CD4-positive, alpha-beta T cell (primary cell): ENCODE measurements at regions not wholly inside any gene's neighbourhood (a gene's known extent, or its start where the extent isn't known, plus 50 kb on each side); places are given as distances from the start of the nearest gene placed in this dataset.
A peak's percentile ranks its signal among the peaks of the same experiment; 100 is the strongest.

Experiments used
- ATAC-seq: fragments of 200-7000 bp; cut with Tn5 transposase; one replicate; pipeline ENCODE4 v1.10.0; 2022; ENCODE audit warnings: mild to moderate bottlenecking; ENCODE audit not compliant: poor library complexity
- CTCF ChIA-PET: fragments of 350-600 bp; sonication (Branson Sonifier 250); formaldehyde crosslinking; loops from one replicate; lab custom pipeline; 2021; ENCODE audit warnings: antibody characterized with exemption, inconsistent platforms; lab: Charles Lee
- POLR2A ChIA-PET: fragments of 350-600 bp; sonication (Branson Sonifier 250); formaldehyde crosslinking; loops from one replicate; lab custom pipeline; 2021; ENCODE audit warnings: antibody characterized with exemption, inconsistent platforms; lab: Charles Lee
- DNase-seq, 14 experiments: peaks; one replicate each; pipeline ENCODE4 v3.0.0-alpha.2; 2013 to 2020; ENCODE audit warnings: mixed read lengths in 2 of 14
- H3K27ac ChIP-seq, 2 donors: one replicate each; pipeline versions ENCODE4 v1.5.1 to v1.7.0; 2013; ENCODE audit warnings: low read length in 2 of 2, low read depth in 1 of 2, mild to moderate bottlenecking in 1 of 2
- H3K27me3 ChIP-seq, 2 experiments: 1 replicate in 1 of 2; 2 replicates in 1 of 2; pipeline versions ENCODE4 v1.6.1 to v1.7.0; 2013; ENCODE audit warnings: low read length in 2 of 2, control low read depth in 1 of 2, mild to moderate bottlenecking in 1 of 2, moderate library complexity in 1 of 2; ENCODE audit not compliant: insufficient read depth in 2 of 2, control insufficient read depth in 1 of 2
- H3K36me3 ChIP-seq: one replicate; pipeline ENCODE4 v1.6.1; 2013; ENCODE audit warnings: low read length, control low read depth; ENCODE audit not compliant: insufficient read depth
- H3K4me1 ChIP-seq: one replicate; pipeline ENCODE4 v1.6.1; 2013; ENCODE audit warnings: low read length, control low read depth; ENCODE audit not compliant: insufficient read depth
- H3K4me3 ChIP-seq: one replicate; pipeline ENCODE4 v1.5.1; 2013; ENCODE audit warnings: mild to moderate bottlenecking, low read length, moderate library complexity
- H3K9me3 ChIP-seq, 2 experiments: 1 replicate in 1 of 2; 2 replicates in 1 of 2; pipeline versions ENCODE4 v1.6.1 to v1.7.0; 2013; ENCODE audit warnings: low read length in 2 of 2, mild to moderate bottlenecking in 2 of 2, control low read depth in 1 of 2, moderate library complexity in 1 of 2; ENCODE audit not compliant: control insufficient read depth in 1 of 2, insufficient read depth in 1 of 2
- H3K27ac Mint-ChIP-seq: one replicate; pipeline ENCODE4 v1.8.0; 2020; ENCODE audit warnings: mixed read lengths
- H3K27me3 Mint-ChIP-seq: one replicate; pipeline ENCODE4 v1.8.0; 2021; ENCODE audit warnings: mixed read lengths
- H3K36me3 Mint-ChIP-seq: one replicate; pipeline ENCODE4 v1.8.0; 2021; ENCODE audit warnings: low read depth, mixed read lengths
- H3K4me1 Mint-ChIP-seq: one replicate; pipeline ENCODE4 v1.8.0; 2021; ENCODE audit warnings: low read depth, mixed read lengths
- H3K4me3 Mint-ChIP-seq: one replicate; pipeline ENCODE4 v1.8.0; 2020; ENCODE audit warnings: mild to moderate bottlenecking, mixed read lengths
- H3K9me3 Mint-ChIP-seq: one replicate; pipeline ENCODE4 v1.8.0; 2020; ENCODE audit warnings: mixed read lengths
- intact Hi-C, 2 experiments: fragments of 100-400 bp; cut with DNase I in 1 of 2; cut with micrococcal nuclease in 1 of 2; formaldehyde crosslinking; loops; one replicate each; pipeline versions ENCODE4 v1.15.1 to v1.9.0; 2023 to 2025; cut with DNase I, micrococcal nuclease
- TF ChIP-seq, protein P1 (sequence below): fragments of 200-600 bp; IDR thresholded peaks from one replicate; pipeline ENCODE4 v1.8.0; 2022; ENCODE audit warnings: antibody characterized with exemption, mild to moderate bottlenecking

- TF ChIP-seq, protein P1, sequence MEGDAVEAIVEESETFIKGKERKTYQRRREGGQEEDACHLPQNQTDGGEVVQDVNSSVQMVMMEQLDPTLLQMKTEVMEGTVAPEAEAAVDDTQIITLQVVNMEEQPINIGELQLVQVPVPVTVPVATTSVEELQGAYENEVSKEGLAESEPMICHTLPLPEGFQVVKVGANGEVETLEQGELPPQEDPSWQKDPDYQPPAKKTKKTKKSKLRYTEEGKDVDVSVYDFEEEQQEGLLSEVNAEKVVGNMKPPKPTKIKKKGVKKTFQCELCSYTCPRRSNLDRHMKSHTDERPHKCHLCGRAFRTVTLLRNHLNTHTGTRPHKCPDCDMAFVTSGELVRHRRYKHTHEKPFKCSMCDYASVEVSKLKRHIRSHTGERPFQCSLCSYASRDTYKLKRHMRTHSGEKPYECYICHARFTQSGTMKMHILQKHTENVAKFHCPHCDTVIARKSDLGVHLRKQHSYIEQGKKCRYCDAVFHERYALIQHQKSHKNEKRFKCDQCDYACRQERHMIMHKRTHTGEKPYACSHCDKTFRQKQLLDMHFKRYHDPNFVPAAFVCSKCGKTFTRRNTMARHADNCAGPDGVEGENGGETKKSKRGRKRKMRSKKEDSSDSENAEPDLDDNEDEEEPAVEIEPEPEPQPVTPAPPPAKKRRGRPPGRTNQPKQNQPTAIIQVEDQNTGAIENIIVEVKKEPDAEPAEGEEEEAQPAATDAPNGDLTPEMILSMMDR = no peak
- Mint-ChIP-seq H3K27ac (no peak overlapping the region), H3K4me3 (no peak overlapping the region), H3K27me3 (no peaks in the 10 kb centered on the region), H3K36me3 (no peaks in the 10 kb centered on the region), H3K4me1 (peaks cover 24% of the 10 kb centered on the region), H3K9me3 (no peaks in the 10 kb centered on the region)
- POLR2A ChIA-PET = no interaction called here
- intact Hi-C loops = no loop called here
- H3K27ac ChIP-seq = no peak overlapping the region
- no peaks in the 10 kb centered on the region for H3K9me3 ChIP-seq
- H3K36me3 ChIP-seq = no peaks in the 10 kb centered on the region
- H3K27me3 ChIP-seq = no peaks in the 10 kb centered on the region
- CTCF ChIA-PET = no interaction called here
- no peak overlapping the region for H3K4me3 ChIP-seq
- DNase-seq (no peak), ATAC-seq (no peak)
- H3K4me1 ChIP-seq = peaks cover 33% of the 10 kb centered on the region
These were observed 153.8 kb downstream of the CEBPB start for GRCh38 chr20:50344232-50345071.

GRCh38 chr20:50345712-50346373 lies 155.2 kb downstream of the CEBPB start:
- Mint-ChIP-seq H3K27ac (peak overlapping the region; percentile 29), H3K27me3 (no peaks in the 10 kb centered on the region), H3K4me3 (no peak overlapping the region), H3K36me3 (no peaks in the 10 kb centered on the region), H3K4me1 (peaks cover 13% of the 10 kb centered on the region), H3K9me3 (no peaks in the 10 kb centered on the region)
- DNase-seq = no peak
- no peaks in the 10 kb centered on the region for H3K9me3 ChIP-seq
- TF ChIP-seq, protein P1 = no peak
- CTCF ChIA-PET = no interaction called here
- POLR2A ChIA-PET = no interaction called here
- no peak overlapping the region for H3K4me3 ChIP-seq
- intact Hi-C loops = no loop called here
- no peak overlapping the region for H3K27ac ChIP-seq
- no peak for ATAC-seq
- H3K27me3 ChIP-seq = no peaks in the 10 kb centered on the region
- no peaks in the 10 kb centered on the region for H3K36me3 ChIP-seq
- H3K4me1 ChIP-seq = peaks cover 20% of the 10 kb centered on the region

DNA sequence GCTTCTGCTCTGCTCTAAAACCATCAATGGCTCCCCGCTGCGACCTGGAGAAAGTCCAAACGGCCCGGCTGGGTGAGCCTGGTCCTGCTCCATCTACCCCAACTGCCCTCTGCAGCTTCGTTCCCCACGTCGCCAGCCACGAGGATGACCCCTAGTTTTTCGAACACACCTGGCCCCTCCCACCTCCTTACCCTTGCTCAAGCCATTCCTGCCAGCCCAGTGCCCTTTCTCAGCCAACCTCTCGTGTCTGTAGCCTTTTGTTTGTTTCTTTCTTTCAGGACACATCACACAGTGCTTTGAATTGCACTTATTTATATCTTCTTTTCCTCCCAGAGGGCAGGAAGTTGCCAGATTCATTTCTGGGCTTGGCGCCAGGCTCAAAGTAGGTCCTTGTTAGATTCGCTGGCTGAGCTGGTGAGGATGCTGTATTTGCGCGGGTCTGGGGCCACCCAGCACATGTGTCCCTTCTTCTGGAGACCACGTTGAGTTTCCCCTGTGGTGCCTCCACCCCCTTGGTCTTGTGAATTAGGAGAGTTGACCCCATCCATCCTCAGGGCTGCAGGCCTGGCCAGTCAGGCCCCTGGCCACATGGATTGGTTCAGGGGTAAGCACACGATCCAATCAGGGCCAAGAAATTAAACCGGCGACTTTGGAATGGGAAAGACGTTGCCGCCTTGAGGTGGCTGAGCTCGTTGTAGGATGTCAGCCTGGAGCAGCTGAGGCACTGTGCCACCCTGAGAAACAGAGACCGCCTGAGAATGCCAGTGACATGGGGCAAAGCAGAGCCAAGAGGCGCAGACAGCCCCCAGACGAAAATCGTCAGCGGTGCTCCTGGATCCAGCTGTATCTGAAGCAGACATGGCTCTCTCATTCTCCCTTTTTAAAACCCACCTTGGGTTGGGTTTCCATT lies 156.0 kb downstream of the CEBPB start:
- intact Hi-C loops = no loop called here
- no peak overlapping the region for H3K4me3 ChIP-seq
- no peaks in the 10 kb centered on the region for H3K36me3 ChIP-seq
- Mint-ChIP-seq H3K27ac (peak overlapping the region; percentile 29), H3K36me3 (no peaks in the 10 kb centered on the region), H3K4me3 (peak overlapping the region; percentile 11), H3K4me1 (peaks cover 11% of the 10 kb centered on the region), H3K9me3 (no peaks in the 10 kb centered on the region), H3K27me3 (no peaks in the 10 kb centered on the region)
- H3K27ac ChIP-seq = no peak overlapping the region
- CTCF ChIA-PET = no interaction called here
- H3K9me3 ChIP-seq = no peaks in the 10 kb centered on the region
- TF ChIP-seq, protein P1 = no peak
- POLR2A ChIA-PET = interaction anchor here (0.6 kb wide), 1 partner anchor 37 kb away, joined by 4 read pairs; no protein-coding TSS in a partner anchor
- H3K27me3 ChIP-seq = no peaks in the 10 kb centered on the region
- H3K4me1 ChIP-seq = peaks cover 20% of the 10 kb centered on the region
- peak in 6 of 14 experiments; percentile 17 to 29 (median 26) for DNase-seq
- peak; percentile 56 for ATAC-seq
